Hematopoietic multipotent progenitor cell treated with erythropoietin and hydrocortisone succinate and interleukin-3 and kit ligand, for 4 days (in vitro differentiated cells): ENCODE measurements at regions not wholly inside any gene's neighbourhood (a gene's known extent, or its start where the extent isn't known, plus 50 kb on each side); places are given as distances from the start of the nearest gene placed in this dataset.

Source experiments
- DNase-seq: peaks from one replicate; pipeline ENCODE4 v3.0.0-alpha.2; 2015

GRCh38 chr20:60455272-60455671, 497.0 kb downstream of the CDH26 start:
- no peak for DNase-seq

- DNase-seq: no peak
Measured at GRCh38 chr20:60459212-60459611, 501.0 kb downstream of the CDH26 start.

- DNase-seq: no peak
Measured at GRCh38 chr20:60461993-60462392, 503.8 kb downstream of the CDH26 start.

GRCh38 chr20:60463798-60464197, 505.6 kb downstream of the CDH26 start:
- DNase-seq: no peak

GRCh38 chr20:60465439-60465838, 507.2 kb downstream of the CDH26 start:
- DNase-seq: no peak

- no peak for DNase-seq
Measured at GRCh38 chr20:60465993-60466686, 507.9 kb downstream of the CDH26 start.

GRCh38 chr20:60466687-60467022, 508.4 kb downstream of the CDH26 start:
- DNase-seq: no peak

- DNase-seq: no peak
Measured at GRCh38 chr20:60467078-60467477, 508.9 kb downstream of the CDH26 start.

- DNase-seq: no peak
Measured at GRCh38 chr20:60467771-60468170, 509.5 kb downstream of the CDH26 start.

GRCh38 chr20:60469829-60470228, 511.6 kb downstream of the CDH26 start:
- DNase-seq: no peak

GRCh38 chr20:60470366-60470765, 512.1 kb downstream of the CDH26 start:
- DNase-seq: no peak

- DNase-seq: no peak
Measured at GRCh38 chr20:60473211-60473610, 515.0 kb downstream of the CDH26 start.

- DNase-seq: no peak
Measured at GRCh38 chr20:60474385-60474910, 516.2 kb downstream of the CDH26 start.

- DNase-seq: no peak
Measured at GRCh38 chr20:60476045-60476444, 517.8 kb downstream of the CDH26 start.

GRCh38 chr20:60477958-60478357, 519.7 kb downstream of the CDH26 start:
- DNase-seq: peak; percentile 44

GRCh38 chr20:60478533-60478932, 520.3 kb downstream of the CDH26 start:
- DNase-seq: no peak

GRCh38 chr20:60480950-60481742, 522.9 kb downstream of the CDH26 start:
- no peak for DNase-seq

GRCh38 chr20:60481743-60482133, 523.5 kb downstream of the CDH26 start:
- DNase-seq: no peak

GRCh38 chr20:60482221-60483008, 524.2 kb downstream of the CDH26 start:
- no peak for DNase-seq

GRCh38 chr20:60483371-60483770, 525.1 kb downstream of the CDH26 start:
- no peak for DNase-seq

- no peak for DNase-seq
Measured at GRCh38 chr20:60484316-60484715, 526.1 kb downstream of the CDH26 start.

GRCh38 chr20:60485012-60485760, 527.0 kb downstream of the CDH26 start:
- no peak for DNase-seq

GRCh38 chr20:60486315-60486714, 528.1 kb downstream of the CDH26 start:
- DNase-seq: no peak
